Neural cell (in vitro differentiated cells): ENCODE measurements at regions not wholly inside any gene's neighbourhood (a gene's known extent, or its start where the extent isn't known, plus 50 kb on each side); places are given as distances from the start of the nearest gene placed in this dataset.

Experiments
- H2AFZ ChIP-seq: fragments of 200-600, 300-800 bp; sonication (generic), shearing (Covaris generic); 2 replicates; pipeline ENCODE4 v1.6.0; 2014; ENCODE audit warnings: low read depth, mild to moderate bottlenecking, antibody characterized with exemption, low read length, moderate library complexity
- H3F3A ChIP-seq: fragments of 200-600 bp; shearing (Covaris generic); 2 replicates; pipeline ENCODE4 v1.6.1; 2016; ENCODE audit warnings: mild to moderate bottlenecking, moderate library complexity, mixed read lengths, antibody characterized with exemption, low read length; ENCODE audit not compliant: insufficient read depth, poor library complexity, severe bottlenecking
- H3K27ac ChIP-seq: fragments of 200-600, 300-800 bp; sonication (generic), shearing (Covaris generic); 2 replicates; pipeline ENCODE4 v1.5.1; 2014; ENCODE audit warnings: mild to moderate bottlenecking, low read length, moderate library complexity
- H3K27me3 ChIP-seq: fragments of 300-800, 200-600 bp; sonication (generic), shearing (Covaris generic); 2 replicates; pipeline ENCODE4 v1.6.0; 2014; ENCODE audit warnings: mild to moderate bottlenecking, low read depth, low read length, moderate library complexity; ENCODE audit not compliant: insufficient read depth
- H3K36me3 ChIP-seq: fragments of 300-800, 200-600 bp; sonication (generic), shearing (Covaris generic); 2 replicates; pipeline ENCODE4 v1.5.1; 2014; ENCODE audit warnings: mild to moderate bottlenecking, antibody characterized with exemption, low read length, moderate library complexity; ENCODE audit not compliant: insufficient read depth
- H3K4me2 ChIP-seq: fragments of 300-800, 200-600 bp; sonication (generic), shearing (Covaris generic); 2 replicates; pipeline ENCODE4 v1.6.0; 2014; ENCODE audit warnings: mild to moderate bottlenecking, low read length
- H3K4me3 ChIP-seq: fragments of 300-800, 200-600 bp; sonication (generic), shearing (Covaris generic); 2 replicates; pipeline ENCODE4 v1.5.1; 2014; ENCODE audit warnings: mild to moderate bottlenecking, low read length, moderate library complexity
- H3K79me2 ChIP-seq: fragments of 200-600 bp; shearing (Covaris generic); replicated peaks from 2 replicates; pipeline ENCODE4 v1.6.0; 2014; ENCODE audit warnings: mild to moderate bottlenecking, low read length, moderate library complexity; ENCODE audit not compliant: insufficient read depth
- H3K9ac ChIP-seq: fragments of 300-800, 200-600 bp; sonication (generic), shearing (Covaris generic); 2 replicates; pipeline ENCODE4 v1.6.1; 2016; ENCODE audit warnings: mild to moderate bottlenecking, low read length, mixed read lengths
- H3K9me2 ChIP-seq: fragments of 200-600 bp; shearing (Covaris generic); 2 replicates; pipeline ENCODE4 v1.6.1; 2016; ENCODE audit warnings: mild to moderate bottlenecking, low read length, mixed read lengths; ENCODE audit not compliant: insufficient read depth
- H3K9me3 ChIP-seq: fragments of 200-600, 300-800 bp; sonication (generic), shearing (Covaris generic); 2 replicates; pipeline ENCODE4 v1.6.1; 2016; ENCODE audit warnings: mild to moderate bottlenecking, mixed run types, low read length, moderate library complexity, mixed read lengths
- H4K20me1 ChIP-seq: fragments of 200-600 bp; shearing (Covaris generic); 2 replicates; pipeline ENCODE4 v1.6.1; 2016; ENCODE audit warnings: mild to moderate bottlenecking, mixed run types; ENCODE audit not compliant: insufficient read depth
- EP300 ChIP-seq: fragments of 450-650 bp; conservative IDR thresholded peaks from 2 replicates; pipeline ENCODE4 v1.6.1; 2014; ENCODE audit warnings: antibody characterized with exemption, mild to moderate bottlenecking, moderate library complexity; ENCODE audit not compliant: poor library complexity, severe bottlenecking
- EZH2 ChIP-seq: fragments of 200-600, 300-800 bp; shearing (Covaris generic), sonication (generic); IDR thresholded peaks from 2 replicates; pipeline ENCODE4 v1.6.1; 2014; ENCODE audit warnings: antibody characterized with exemption, low read length, borderline replicate concordance, mild to moderate bottlenecking; ENCODE audit not compliant: insufficient read depth, poor library complexity, severe bottlenecking
- MXI1 ChIP-seq: fragments of 450-650 bp; conservative IDR thresholded peaks from 2 replicates; pipeline ENCODE4 v1.6.1; 2014; ENCODE audit warnings: antibody characterized with exemption, mild to moderate bottlenecking; ENCODE audit not compliant: poor library complexity, severe bottlenecking
- POLR2AphosphoS5 ChIP-seq: IDR thresholded peaks from 2 replicates; pipeline ENCODE4 v1.6.1; 2012
- RAD21 ChIP-seq: fragments of 450-650 bp; conservative IDR thresholded peaks from 2 replicates; pipeline ENCODE4 v1.6.1; 2014; ENCODE audit warnings: antibody characterized with exemption, mild to moderate bottlenecking, moderate library complexity
- SMC3 ChIP-seq: fragments of 450-650 bp; conservative IDR thresholded peaks from 2 replicates; pipeline ENCODE4 v1.6.1; 2014; ENCODE audit warnings: antibody characterized with exemption, mild to moderate bottlenecking, moderate library complexity; ENCODE audit not compliant: poor library complexity
- TAF1 ChIP-seq: IDR thresholded peaks from 2 replicates; pipeline ENCODE4 v1.6.1; 2012; ENCODE audit warnings: low read depth
- TF ChIP-seq, protein P1 (sequence below): fragments of 450-650 bp; IDR thresholded peaks from 2 replicates; pipeline ENCODE4 v1.5.1; 2014; ENCODE audit warnings: antibody characterized with exemption, mild to moderate bottlenecking, moderate library complexity; ENCODE audit not compliant: poor library complexity, severe bottlenecking
- TF ChIP-seq, protein P2 (sequence below): IDR thresholded peaks from 2 replicates; pipeline ENCODE4 v1.6.1; 2012; ENCODE audit warnings: borderline replicate concordance

DNA sequence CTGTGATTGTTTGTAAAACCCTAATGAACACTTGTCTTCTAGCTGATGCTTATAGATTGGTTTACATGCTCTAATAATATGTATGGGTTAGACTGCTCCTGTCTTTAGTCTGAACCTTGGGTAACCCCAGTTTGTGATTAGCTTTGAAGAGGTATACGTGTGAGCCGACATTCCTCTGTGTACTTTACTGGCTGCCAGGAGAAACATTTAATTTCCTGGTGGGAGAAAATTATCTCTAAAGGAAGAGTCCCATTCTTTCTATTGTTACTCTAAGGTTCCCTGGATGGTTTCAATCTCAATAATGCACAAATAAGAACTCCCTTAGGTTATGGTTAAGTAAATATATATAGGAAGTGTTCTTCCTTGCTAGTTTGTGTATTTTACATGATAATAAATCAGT lies 143.6 kb upstream of the ZSWIM2 start:
- Histone ChIP-seq H3F3A (no peaks in the 10 kb centered on the region), H3K9me2 (no peaks in the 10 kb centered on the region), H3K79me2 (no peaks in the 10 kb centered on the region), H2AFZ (no peak overlapping the region), H3K36me3 (no peaks in the 10 kb centered on the region), H3K27me3 (no peaks in the 10 kb centered on the region), H3K9me3 (no peaks in the 10 kb centered on the region), H3K9ac (no peak overlapping the region), H4K20me1 (no peaks in the 10 kb centered on the region), H3K4me2 (no peak overlapping the region), H3K4me3 (no peak overlapping the region), H3K27ac (no peak overlapping the region)
- TF ChIP-seq, protein P1, sequence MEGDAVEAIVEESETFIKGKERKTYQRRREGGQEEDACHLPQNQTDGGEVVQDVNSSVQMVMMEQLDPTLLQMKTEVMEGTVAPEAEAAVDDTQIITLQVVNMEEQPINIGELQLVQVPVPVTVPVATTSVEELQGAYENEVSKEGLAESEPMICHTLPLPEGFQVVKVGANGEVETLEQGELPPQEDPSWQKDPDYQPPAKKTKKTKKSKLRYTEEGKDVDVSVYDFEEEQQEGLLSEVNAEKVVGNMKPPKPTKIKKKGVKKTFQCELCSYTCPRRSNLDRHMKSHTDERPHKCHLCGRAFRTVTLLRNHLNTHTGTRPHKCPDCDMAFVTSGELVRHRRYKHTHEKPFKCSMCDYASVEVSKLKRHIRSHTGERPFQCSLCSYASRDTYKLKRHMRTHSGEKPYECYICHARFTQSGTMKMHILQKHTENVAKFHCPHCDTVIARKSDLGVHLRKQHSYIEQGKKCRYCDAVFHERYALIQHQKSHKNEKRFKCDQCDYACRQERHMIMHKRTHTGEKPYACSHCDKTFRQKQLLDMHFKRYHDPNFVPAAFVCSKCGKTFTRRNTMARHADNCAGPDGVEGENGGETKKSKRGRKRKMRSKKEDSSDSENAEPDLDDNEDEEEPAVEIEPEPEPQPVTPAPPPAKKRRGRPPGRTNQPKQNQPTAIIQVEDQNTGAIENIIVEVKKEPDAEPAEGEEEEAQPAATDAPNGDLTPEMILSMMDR, result no peak
- no peak for TF ChIP-seq POLR2AphosphoS5
- TF ChIP-seq EP300, result no peak
- TF ChIP-seq SMC3, result no peak
- TF ChIP-seq RAD21, result no peak
- TF ChIP-seq TAF1, result no peak
- TF ChIP-seq, protein P2, sequence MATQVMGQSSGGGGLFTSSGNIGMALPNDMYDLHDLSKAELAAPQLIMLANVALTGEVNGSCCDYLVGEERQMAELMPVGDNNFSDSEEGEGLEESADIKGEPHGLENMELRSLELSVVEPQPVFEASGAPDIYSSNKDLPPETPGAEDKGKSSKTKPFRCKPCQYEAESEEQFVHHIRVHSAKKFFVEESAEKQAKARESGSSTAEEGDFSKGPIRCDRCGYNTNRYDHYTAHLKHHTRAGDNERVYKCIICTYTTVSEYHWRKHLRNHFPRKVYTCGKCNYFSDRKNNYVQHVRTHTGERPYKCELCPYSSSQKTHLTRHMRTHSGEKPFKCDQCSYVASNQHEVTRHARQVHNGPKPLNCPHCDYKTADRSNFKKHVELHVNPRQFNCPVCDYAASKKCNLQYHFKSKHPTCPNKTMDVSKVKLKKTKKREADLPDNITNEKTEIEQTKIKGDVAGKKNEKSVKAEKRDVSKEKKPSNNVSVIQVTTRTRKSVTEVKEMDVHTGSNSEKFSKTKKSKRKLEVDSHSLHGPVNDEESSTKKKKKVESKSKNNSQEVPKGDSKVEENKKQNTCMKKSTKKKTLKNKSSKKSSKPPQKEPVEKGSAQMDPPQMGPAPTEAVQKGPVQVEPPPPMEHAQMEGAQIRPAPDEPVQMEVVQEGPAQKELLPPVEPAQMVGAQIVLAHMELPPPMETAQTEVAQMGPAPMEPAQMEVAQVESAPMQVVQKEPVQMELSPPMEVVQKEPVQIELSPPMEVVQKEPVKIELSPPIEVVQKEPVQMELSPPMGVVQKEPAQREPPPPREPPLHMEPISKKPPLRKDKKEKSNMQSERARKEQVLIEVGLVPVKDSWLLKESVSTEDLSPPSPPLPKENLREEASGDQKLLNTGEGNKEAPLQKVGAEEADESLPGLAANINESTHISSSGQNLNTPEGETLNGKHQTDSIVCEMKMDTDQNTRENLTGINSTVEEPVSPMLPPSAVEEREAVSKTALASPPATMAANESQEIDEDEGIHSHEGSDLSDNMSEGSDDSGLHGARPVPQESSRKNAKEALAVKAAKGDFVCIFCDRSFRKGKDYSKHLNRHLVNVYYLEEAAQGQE, result no peak
- no peak for TF ChIP-seq EZH2
- no peak for TF ChIP-seq MXI1

- no peaks in the 10 kb centered on the region for H3K9me3 ChIP-seq
- H3K4me3 ChIP-seq, result no peak overlapping the region
- no peaks in the 10 kb centered on the region for H3F3A ChIP-seq
- no peaks in the 10 kb centered on the region for H3K79me2 ChIP-seq
- H3K27ac ChIP-seq, result no peak overlapping the region
- H3K4me2 ChIP-seq, result no peak overlapping the region
- no peaks in the 10 kb centered on the region for H4K20me1 ChIP-seq
- H3K36me3 ChIP-seq, result no peaks in the 10 kb centered on the region
- no peaks in the 10 kb centered on the region for H3K27me3 ChIP-seq
- H3K9me2 ChIP-seq, result no peaks in the 10 kb centered on the region
- TF ChIP-seq RAD21 (peak; percentile 66), EZH2 (no peak), MXI1 (no peak), TAF1 (no peak), POLR2AphosphoS5 (no peak), SMC3 (peak; percentile 70), EP300 (no peak)
- TF ChIP-seq, protein P1, result peak; percentile 60
- TF ChIP-seq, protein P2, result no peak
- no peak overlapping the region for H3K9ac ChIP-seq
- H2AFZ ChIP-seq, result no peak overlapping the region
Observed at GRCh38 chr2:186991766-186992417, 142.9 kb upstream of the ZSWIM2 start.
